Lung (tissue), 11 donors: ENCODE measurements at regions not wholly inside any gene's neighbourhood (a gene's known extent, or its start where the extent isn't known, plus 50 kb on each side); places are given as distances from the start of the nearest gene placed in this dataset.

Experiments
- ATAC-seq: fragments of 200-7000 bp; cut with Tn5 transposase; one replicate; pipeline ENCODE4 v1.9.1; 2020; ENCODE audit warnings: moderate number of reproducible peaks; ENCODE audit not compliant: insufficient read depth, low FRiP score
- DNase-seq, 3 donors: peaks; one replicate each; pipeline ENCODE4 v3.0.0-alpha.2; 2013 to 2017
- H3K27ac ChIP-seq, 2 donors: one replicate each; pipeline ENCODE4 v1.5.1; 2013; ENCODE audit warnings: mild to moderate bottlenecking in 2 of 2, moderate library complexity in 2 of 2, control low read depth in 1 of 2, inconsistent platforms in 1 of 2, low read depth in 1 of 2, low read length in 1 of 2
- H3K27me3 ChIP-seq, 3 donors: one replicate each; pipeline ENCODE4 v1.5.1; 2013; ENCODE audit warnings: low read length in 2 of 3; ENCODE audit not compliant: control insufficient read depth in 3 of 3, insufficient read depth in 3 of 3
- H3K36me3 ChIP-seq, 4 donors: one replicate each; pipeline ENCODE4 v1.5.1; 2013; ENCODE audit warnings: low read length in 4 of 4, mild to moderate bottlenecking in 1 of 4, moderate library complexity in 1 of 4; ENCODE audit not compliant: control insufficient read depth in 4 of 4, insufficient read depth in 4 of 4
- H3K4me1 ChIP-seq, 5 donors: one replicate each; pipeline ENCODE4 v1.5.1; 2013; ENCODE audit warnings: low read length in 5 of 5, mild to moderate bottlenecking in 2 of 5, moderate library complexity in 1 of 5; ENCODE audit not compliant: control insufficient read depth in 5 of 5, insufficient read depth in 5 of 5
- H3K4me3 ChIP-seq: one replicate; pipeline ENCODE4 v1.5.1; 2013; ENCODE audit warnings: mild to moderate bottlenecking, control low read depth, moderate library complexity
- H3K9ac ChIP-seq, 2 donors: one replicate each; pipeline ENCODE4 v1.5.1; 2013; ENCODE audit warnings: low read length in 2 of 2, control low read depth in 1 of 2; ENCODE audit not compliant: insufficient read depth in 1 of 2
- H3K9me3 ChIP-seq, 4 donors: one replicate each; pipeline ENCODE4 v1.5.1; 2013; ENCODE audit warnings: low read length in 3 of 4, mild to moderate bottlenecking in 1 of 4, moderate library complexity in 1 of 4; ENCODE audit not compliant: control insufficient read depth in 4 of 4, insufficient read depth in 3 of 4
- CTCF ChIP-seq: IDR thresholded peaks from 2 replicates; pipeline ENCODE4 v1.5.1; 2012; ENCODE audit warnings: mild to moderate bottlenecking; ENCODE audit errors: control extremely low read depth, extremely low read depth
- WGBS, 2 donors: extraction: QIAGEN DNeasy Blood & Tissue Kit; methylation state at CpG; one replicate each; pipeline ENCODE4 v1.1.7; 2013; 5-methylcytosine and 5-hydroxymethylcytosine counted together
- donor health status: control.
- donor health status: control.
- donor health status: Bipolar disorder and iron deficiency.
- donor health status: healthy.
- donor health status: DM: yes; HTN: yes; CAD: no.

GRCh38 chr9:118422508-118422907 is 718.3 kb downstream of the TLR4 start:
- Histone ChIP-seq H3K27me3 (no peaks in the 10 kb centered on the region), H3K9ac (no peak overlapping the region), H3K9me3 (peaks cover 0 to 3% (median 0%) of the 10 kb centered on the region in 4 donors), H3K4me3 (no peak overlapping the region), H3K4me1 (no peaks in the 10 kb centered on the region), H3K27ac (no peak overlapping the region), H3K36me3 (no peaks in the 10 kb centered on the region)
- DNase-seq (no peak), ATAC-seq (no peak)
- 97 to 99% methylated on average over 2 of the region's 2 CpGs for WGBS, 2 donors
- TF ChIP-seq CTCF, result no peak

- H3K27ac ChIP-seq, result no peak overlapping the region
- no peaks in the 10 kb centered on the region for H3K27me3 ChIP-seq
- ATAC-seq (no peak), DNase-seq (no peak)
- no peak overlapping the region for H3K4me3 ChIP-seq
- no peaks in the 10 kb centered on the region for H3K4me1 ChIP-seq
- 80 to 89% methylated on average over 3 of the region's 3 CpGs for WGBS, 2 donors
- no peak for TF ChIP-seq CTCF
- no peaks in the 10 kb centered on the region for H3K36me3 ChIP-seq
- H3K9ac ChIP-seq, result no peak overlapping the region
- peaks cover 0 to 3% (median 0%) of the 10 kb centered on the region in 4 donors for H3K9me3 ChIP-seq
Measured at GRCh38 chr9:118423021-118423420, 718.8 kb downstream of the TLR4 start.

GRCh38 chr9:118423721-118424120 is 719.5 kb downstream of the TLR4 start:
- Histone ChIP-seq H3K36me3 (no peaks in the 10 kb centered on the region), H3K27ac (no peak overlapping the region), H3K9ac (no peak overlapping the region), H3K27me3 (no peaks in the 10 kb centered on the region), H3K9me3 (peaks cover 0 to 3% (median 0%) of the 10 kb centered on the region in 4 donors), H3K4me3 (no peak overlapping the region), H3K4me1 (no peaks in the 10 kb centered on the region)
- WGBS, 2 donors, result 89 to 93% methylated on average over 4 of the region's 4 CpGs
- TF ChIP-seq CTCF, result no peak
- ATAC-seq (no peak), DNase-seq (no peak)

- H3K36me3 ChIP-seq, result no peaks in the 10 kb centered on the region
- H3K4me3 ChIP-seq, result no peak overlapping the region
- H3K9me3 ChIP-seq, result peaks cover 0 to 2% (median 0%) of the 10 kb centered on the region in 4 donors
- 77 to 86% methylated on average over 1 of the region's 1 CpG for WGBS, 2 donors
- no peaks in the 10 kb centered on the region for H3K4me1 ChIP-seq
- no peaks in the 10 kb centered on the region for H3K27me3 ChIP-seq
- DNase-seq (no peak), ATAC-seq (no peak)
- H3K27ac ChIP-seq, result no peak overlapping the region
- no peak overlapping the region for H3K9ac ChIP-seq
- no peak for TF ChIP-seq CTCF
Measured at GRCh38 chr9:118426772-118427171, 722.6 kb downstream of the TLR4 start.
